Sigmoid colon (tissue), 6 donors: ENCODE measurements at regions not wholly inside any gene's neighbourhood (a gene's known extent, or its start where the extent isn't known, plus 50 kb on each side); places are given as distances from the start of the nearest gene placed in this dataset.

Source experiments
- DNase-seq: peaks from one replicate; pipeline ENCODE4 v3.0.0-alpha.2; 2019
- H3K27ac ChIP-seq, 4 donors: fragments of 200-600 bp; sonication (generic); one replicate each; pipeline ENCODE4 v1.5.1; 2016 to 2019; ENCODE audit warnings: mild to moderate bottlenecking in 1 of 4
- H3K27me3 ChIP-seq, 3 donors: fragments of 200-600 bp; sonication (generic); one replicate each; pipeline ENCODE4 v1.5.1; 2019; ENCODE audit warnings: mild to moderate bottlenecking in 1 of 3
- H3K36me3 ChIP-seq, 4 donors: fragments of 200-600 bp; sonication (generic); one replicate each; pipeline ENCODE4 v1.5.1; 2016 to 2019
- H3K4me1 ChIP-seq, 4 donors: fragments of 200-600 bp; sonication (generic); one replicate each; pipeline ENCODE4 v1.5.1; 2017 to 2019
- H3K4me3 ChIP-seq, 4 donors: fragments of 200-600 bp; sonication (generic); one replicate each; pipeline ENCODE4 v1.5.1; 2017 to 2019; ENCODE audit warnings: mild to moderate bottlenecking in 2 of 4, moderate library complexity in 1 of 4
- H3K9me3 ChIP-seq, 4 donors: fragments of 200-600 bp in 3 of 4; sonication (generic) in 3 of 4; one replicate each; pipeline versions ENCODE4 v1.5.1 to v1.6.1; 2013 to 2019
- CTCF ChIP-seq, 4 experiments: fragments of 450-650 bp in 3 of 4; fragments of 200-600 bp in 1 of 4; IDR thresholded peaks; one replicate each; pipeline ENCODE4 v1.5.1; 2016 to 2019; ENCODE audit warnings: antibody characterized with exemption in 4 of 4, mild to moderate bottlenecking in 3 of 4, moderate library complexity in 2 of 4
- EP300 ChIP-seq, 4 donors: sonication (generic); formaldehyde crosslinking; IDR thresholded peaks; one replicate each; pipeline ENCODE4 v1.6.1; 2017; ENCODE audit warnings: antibody characterized with exemption in 4 of 4
- POLR2A ChIP-seq, 2 donors: fragments of 450-650 bp; IDR thresholded peaks; one replicate each; pipeline ENCODE4 v1.6.1; 2016; ENCODE audit warnings: antibody characterized with exemption in 2 of 2, mild to moderate bottlenecking in 2 of 2, moderate library complexity in 2 of 2
- POLR2AphosphoS5 ChIP-seq, 4 donors: sonication (generic); formaldehyde crosslinking; IDR thresholded peaks; one replicate each; pipeline ENCODE4 v1.6.1; 2017; ENCODE audit warnings: antibody characterized with exemption in 4 of 4
- WGBS, 2 donors: extraction: QIAGEN DNeasy Blood & Tissue Kit; methylation state at CpG; one replicate each; pipeline ENCODE4 v1.1.7; 2013; 5-methylcytosine and 5-hydroxymethylcytosine counted together
- intact Hi-C: fragments of 100-400 bp; cut with DNase I; formaldehyde crosslinking; loops from one replicate; pipeline ENCODE4 v1.15.1; 2023
- donor health status: healthy with polysubstance abuse.
- donor health status: healthy.

GRCh38 chr14:42111355-42111754 lies 504.7 kb downstream of the LRFN5 start:
- WGBS, 2 donors, result 83% methylated on average over 2 of the region's 2 CpGs
- TF ChIP-seq POLR2A (IDR thresholded peaks at IDR 0.05), result no peak
- no peak for TF ChIP-seq CTCF (IDR thresholded peaks at IDR 0.05)
- TF ChIP-seq EP300 (IDR thresholded peaks at IDR 0.05), result no peak
- TF ChIP-seq POLR2AphosphoS5 (IDR thresholded peaks at IDR 0.05), result no peak
- no peaks in the 10 kb centered on the region for H3K4me1 ChIP-seq

GRCh38 chr14:42110167-42110566 lies 503.5 kb downstream of the LRFN5 start:
- Histone ChIP-seq H3K36me3 (no peaks in the 10 kb centered on the region), H3K4me1 (no peaks in the 10 kb centered on the region), H3K27me3 (no peaks in the 10 kb centered on the region), H3K27ac (no peak overlapping the region), H3K9me3 (no peaks in the 10 kb centered on the region), H3K4me3 (no peak overlapping the region)
- DNase-seq, result no peak
- intact Hi-C loops, result no loop called here
- TF ChIP-seq CTCF (IDR thresholded peaks at IDR 0.05) (peak in 2 of 4 experiments; percentile 21 to 57), POLR2AphosphoS5 (IDR thresholded peaks at IDR 0.05) (no peak)
- WGBS, 2 donors, result 37 to 71% methylated on average over 1 of the region's 1 CpG

More at GRCh38 chr14:42111355-42111754, 504.7 kb downstream of the LRFN5 start:
- Histone ChIP-seq H3K4me3 (no peak overlapping the region), H3K27me3 (no peaks in the 10 kb centered on the region), H3K9me3 (no peaks in the 10 kb centered on the region), H3K27ac (no peak overlapping the region), H3K36me3 (no peaks in the 10 kb centered on the region)
- DNase-seq, result no peak
- intact Hi-C loops, result no loop called here

GRCh38 chr14:42095155-42095554 lies 488.5 kb downstream of the LRFN5 start:
- no peak for DNase-seq
- H3K4me3 ChIP-seq, result no peak overlapping the region
- WGBS, 2 donors, result 93 to 97% methylated on average over 2 of the region's 2 CpGs
- H3K9me3 ChIP-seq, result no peaks in the 10 kb centered on the region
- no peak overlapping the region for H3K27ac ChIP-seq
- no peak for TF ChIP-seq POLR2A (IDR thresholded peaks at IDR 0.05)
- TF ChIP-seq CTCF (IDR thresholded peaks at IDR 0.05), result no peak
- TF ChIP-seq POLR2AphosphoS5 (IDR thresholded peaks at IDR 0.05), result no peak
- no peak for TF ChIP-seq EP300 (IDR thresholded peaks at IDR 0.05)
- H3K4me1 ChIP-seq, result no peaks in the 10 kb centered on the region
- intact Hi-C loops, result no loop called here
- no peaks in the 10 kb centered on the region for H3K36me3 ChIP-seq
- H3K27me3 ChIP-seq, result no peaks in the 10 kb centered on the region

- Histone ChIP-seq H3K9me3 (no peaks in the 10 kb centered on the region), H3K27me3 (no peaks in the 10 kb centered on the region), H3K4me1 (no peaks in the 10 kb centered on the region), H3K27ac (no peak overlapping the region), H3K36me3 (no peaks in the 10 kb centered on the region), H3K4me3 (no peak overlapping the region)
- no peak for DNase-seq
- TF ChIP-seq EP300 (IDR thresholded peaks at IDR 0.05) (no peak), POLR2AphosphoS5 (IDR thresholded peaks at IDR 0.05) (no peak), POLR2A (IDR thresholded peaks at IDR 0.05) (no peak)
- intact Hi-C loops, result no loop called here
- 88 to 91% methylated on average over 3 of the region's 3 CpGs for whole genome bisulfite sequencing, 2 donors
Observed at GRCh38 chr14:42090122-42090521, 483.4 kb downstream of the LRFN5 start.

- TF ChIP-seq EP300 (IDR thresholded peaks at IDR 0.05) (no peak), POLR2AphosphoS5 (IDR thresholded peaks at IDR 0.05) (no peak), CTCF (IDR thresholded peaks at IDR 0.05) (no peak), POLR2A (IDR thresholded peaks at IDR 0.05) (no peak)
- intact Hi-C loops, result no loop called here
- Histone ChIP-seq H3K27ac (no peak overlapping the region), H3K4me3 (no peak overlapping the region), H3K4me1 (no peaks in the 10 kb centered on the region), H3K36me3 (no peaks in the 10 kb centered on the region), H3K9me3 (no peaks in the 10 kb centered on the region), H3K27me3 (no peaks in the 10 kb centered on the region)
- no peak for DNase-seq
Observed at GRCh38 chr14:42079911-42080310, 473.2 kb downstream of the LRFN5 start.
